ENCODE measurements at regions not wholly inside any gene's neighbourhood (a gene's known extent, or its start where the extent isn't known, plus 50 kb on each side); places are given as distances from the start of the nearest gene placed in this dataset.
A peak's percentile ranks its signal among the peaks of the same experiment; 100 is the strongest.
"Not testable (repeated sequence)": the region's sequence is repeated elsewhere in the genome, so short reads cannot be mapped to it uniquely, and the experiment has no call there.

DNA sequence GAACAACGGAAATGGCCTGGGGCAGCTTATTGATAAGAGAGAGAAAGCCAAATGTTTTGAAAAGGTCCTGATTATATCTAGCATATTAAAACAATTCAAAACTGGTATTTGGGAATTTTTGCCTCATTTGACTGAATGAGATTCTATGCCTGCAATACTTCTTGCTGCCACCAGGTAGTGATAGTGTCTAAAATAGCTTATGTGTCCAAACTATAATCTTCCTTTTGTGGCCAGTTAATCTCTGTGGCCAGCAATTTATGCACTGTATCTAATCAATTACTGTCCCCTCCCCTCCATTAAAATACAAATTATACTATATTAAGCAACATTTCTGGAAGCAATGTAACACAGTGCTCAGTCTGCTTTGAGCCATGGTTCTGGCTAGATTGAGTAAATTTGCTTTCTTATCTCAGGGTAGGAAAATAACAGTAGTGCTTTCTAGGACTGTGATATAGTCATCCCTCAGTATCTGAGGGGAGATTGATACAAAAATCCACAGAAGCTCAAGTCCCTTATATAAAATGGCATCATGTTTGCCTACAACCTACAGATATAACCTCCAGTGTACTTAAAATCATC lies 91.8 kb downstream of the FOXD2 start:
- Histone ChIP-seq H3K4me3 (no peak overlapping the region), H3K27me3 (peaks cover 0 to 25% (median 4%) of the 10 kb centered on the region in 11 experiments; a peak in 8 of 22 replicates), H3K4me2 (no peak overlapping the region), H3K9ac (no peak overlapping the region), H3K27ac (no peak overlapping the region), H3K36me3 (no peaks in the 10 kb centered on the region), H3K9me3 (replicated peaks in 1 of 11) (peaks cover 6 to 11% (median 10%) of the 10 kb centered on the region in 11 experiments; a peak in 19 of 22 replicates), H3K4me1 (peaks cover 16 to 22% (median 18%) of the 10 kb centered on the region in 10 experiments; a peak in 19 of 20 replicates), H4K20me1 (no peaks in the 10 kb centered on the region; a peak in 1 of 22 replicates)
- no peak for TF ChIP-seq Cebpa-rat (IDR thresholded peaks at IDR 0.05)

DNA sequence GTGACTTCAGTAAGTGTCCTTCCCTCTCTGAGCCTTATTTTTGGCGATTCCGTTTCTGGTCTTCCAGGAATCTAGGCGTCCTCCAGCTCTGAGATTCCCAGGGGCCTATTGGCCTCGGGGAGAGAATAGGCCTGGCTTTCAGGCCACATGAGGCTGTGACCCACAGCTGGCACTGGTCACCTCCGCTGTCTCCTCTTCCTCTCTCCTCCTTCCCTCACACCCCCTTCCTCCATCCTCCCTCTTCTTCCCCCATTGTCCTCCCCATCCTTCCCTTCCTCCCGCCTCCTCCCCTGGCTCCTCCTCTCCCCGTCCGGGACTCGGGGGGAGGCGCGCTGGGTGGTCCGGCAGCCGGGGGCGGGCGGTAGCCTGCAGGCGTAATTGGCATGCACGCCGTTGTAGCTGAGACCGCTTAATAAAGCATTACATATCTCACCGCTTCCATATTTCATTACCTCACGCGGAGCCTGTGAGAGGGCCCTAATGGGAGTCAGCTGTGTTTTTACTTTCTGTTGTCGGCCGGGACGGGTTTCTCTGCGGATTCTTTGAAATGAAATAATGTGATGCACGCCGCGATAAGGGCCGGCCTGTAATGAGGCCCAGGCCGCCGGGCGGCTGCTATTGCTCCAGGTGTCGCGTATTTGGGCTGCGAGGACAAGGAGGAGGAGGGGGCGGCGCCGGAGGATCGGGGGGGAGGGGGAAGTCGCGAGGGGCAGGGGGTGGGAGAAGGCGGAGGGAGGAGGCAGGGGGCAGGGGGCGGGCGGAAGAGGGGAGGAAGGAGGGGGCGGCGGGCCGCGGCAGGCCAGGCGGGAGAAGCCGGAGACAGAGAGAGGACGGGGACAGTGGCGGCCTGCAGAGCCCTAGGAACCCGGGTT lies 95.3 kb downstream of the FOXD2 start:
- H3K27ac ChIP-seq: peak overlapping the region in 8 of 11 experiments; percentile 31 to 66 (median 54); a peak in 15 of 22 replicates
- peaks cover 0 to 25% (median 4%) of the 10 kb centered on the region in 11 experiments; a peak in 8 of 22 replicates for H3K27me3 ChIP-seq
- peak overlapping the region; percentile 80 to 92 (median 86) for H3K4me2 ChIP-seq
- H4K20me1 ChIP-seq: no peaks in the 10 kb centered on the region
- H3K4me1 ChIP-seq: peaks cover 16 to 52% (median 44%) of the 10 kb centered on the region in 10 experiments; a peak in 19 of 20 replicates
- H3K9me3 ChIP-seq (replicated peaks in 1 of 11): peaks cover 6 to 11% (median 10%) of the 10 kb centered on the region in 11 experiments; a peak in 19 of 22 replicates
- H3K9ac ChIP-seq: peak overlapping the region; percentile 28 to 69 (median 58); a peak in 20 of 22 replicates
- H3K36me3 ChIP-seq: no peaks in the 10 kb centered on the region
- TF ChIP-seq Cebpa-rat (IDR thresholded peaks at IDR 0.05): no peak
- H3K4me3 ChIP-seq: peak overlapping the region; percentile 42 to 67 (median 56)

DNA sequence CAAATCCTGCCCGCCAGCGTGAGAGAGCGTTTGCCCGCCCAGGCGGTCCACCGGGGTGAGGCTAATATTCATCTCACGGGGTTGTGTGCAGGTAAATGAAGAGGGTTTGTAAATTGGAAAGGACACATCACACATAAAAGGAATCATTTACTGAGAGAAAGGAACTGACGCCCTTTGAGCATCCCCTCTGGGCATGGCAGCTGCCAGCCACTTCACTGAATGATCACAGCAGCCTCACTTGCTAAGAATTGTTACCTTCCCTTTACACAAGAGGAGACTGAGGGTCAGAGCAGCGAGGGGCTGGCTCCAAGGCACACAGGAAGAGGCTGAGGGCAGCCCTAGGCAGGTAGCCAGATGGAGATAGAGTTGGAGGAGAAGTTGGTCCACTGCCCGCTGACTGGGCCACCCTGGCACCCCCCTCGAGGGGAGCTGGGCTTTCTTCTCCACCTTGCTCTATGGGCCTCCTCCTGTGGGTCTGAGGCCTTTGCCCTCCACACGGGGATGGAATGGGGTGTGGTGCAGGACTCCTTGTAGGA lies 96.0 kb downstream of the FOXD2 start:
- Histone ChIP-seq H3K36me3 (no peaks in the 10 kb centered on the region), H4K20me1 (no peaks in the 10 kb centered on the region), H3K9me3 (replicated peaks in 1 of 11) (peaks cover 6 to 10% (median 10%) of the 10 kb centered on the region in 11 experiments; a peak in 19 of 22 replicates), H3K27ac (peak overlapping the region in 8 of 11 experiments; percentile 31 to 66 (median 54); a peak in 14 of 22 replicates), H3K27me3 (peaks cover 0 to 25% (median 4%) of the 10 kb centered on the region in 11 experiments; a peak in 8 of 22 replicates), H3K9ac (peak overlapping the region in 9 of 11 experiments; percentile 33 to 69 (median 58); a peak in 16 of 22 replicates), H3K4me1 (peaks cover 16 to 52% (median 44%) of the 10 kb centered on the region in 10 experiments; a peak in 19 of 20 replicates), H3K4me2 (peak overlapping the region; percentile 64 to 92 (median 80)), H3K4me3 (peak overlapping the region in 8 of 10 experiments; percentile 18 to 64 (median 52); a peak in 13 of 20 replicates)
- no peak for TF ChIP-seq Cebpa-rat (IDR thresholded peaks at IDR 0.05)

DNA sequence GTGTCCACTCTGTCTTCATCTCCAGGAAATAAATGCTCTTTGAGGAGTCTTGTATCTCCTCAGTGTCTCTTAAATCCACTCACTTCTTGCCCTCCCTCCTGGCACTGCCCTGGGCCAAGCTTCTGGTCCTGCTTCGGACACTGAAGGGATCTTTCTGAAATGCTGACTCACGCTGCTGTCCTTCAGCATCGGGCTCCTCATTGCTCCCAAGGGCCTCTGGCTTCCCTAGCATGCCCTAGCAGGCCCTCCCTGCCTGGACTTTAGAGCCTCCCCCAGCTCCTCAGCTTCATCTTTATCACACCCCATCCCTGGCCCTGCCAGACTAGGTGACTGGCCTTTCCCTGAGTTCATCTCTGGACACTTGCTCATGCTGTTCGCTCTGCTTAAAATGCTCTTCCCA lies 96.6 kb downstream of the FOXD2 start:
- Histone ChIP-seq H3K4me1 (peaks cover 16 to 52% (median 44%) of the 10 kb centered on the region in 10 experiments; a peak in 19 of 20 replicates), H3K27ac (peak overlapping the region in 5 of 11 experiments; percentile 52 to 66 (median 60); a peak in 8 of 22 replicates)

DNA sequence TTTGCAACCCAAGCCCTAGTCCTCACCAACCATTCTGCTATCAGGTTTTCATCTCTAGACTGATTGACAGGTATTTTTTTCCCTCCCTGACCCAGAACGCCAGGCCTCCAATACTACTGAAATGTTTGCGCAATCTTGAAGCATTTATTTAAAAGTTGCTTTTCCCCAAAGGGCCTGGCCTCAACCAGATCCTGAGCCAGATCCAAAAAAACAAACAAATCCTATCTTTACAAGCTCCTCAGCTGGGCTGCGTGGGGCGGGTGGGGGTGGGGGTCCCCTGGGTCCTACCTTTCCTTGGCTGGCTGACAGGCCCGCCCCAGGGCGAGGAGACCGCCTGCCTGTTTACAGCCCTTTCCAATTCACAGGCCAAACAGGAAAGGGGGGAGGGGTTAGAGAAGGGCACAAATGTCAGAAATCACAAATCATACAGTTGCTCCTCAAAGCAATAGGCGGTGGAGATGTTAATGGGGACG lies 98.8 kb downstream of the FOXD2 start:
- H3K4me3 ChIP-seq: no peak overlapping the region
- H3K27ac ChIP-seq: no peak overlapping the region
- no peaks in the 10 kb centered on the region for H4K20me1 ChIP-seq
- no peak overlapping the region for H3K9ac ChIP-seq
- H3K4me1 ChIP-seq: peaks cover 16 to 52% (median 44%) of the 10 kb centered on the region in 10 experiments; a peak in 19 of 20 replicates
- H3K4me2 ChIP-seq: peak overlapping the region in 9 of 11 experiments; percentile 3 to 78 (median 64); a peak in 17 of 22 replicates
- H3K36me3 ChIP-seq: no peaks in the 10 kb centered on the region
- H3K27me3 ChIP-seq: peaks cover 0 to 24% (median 4%) of the 10 kb centered on the region in 11 experiments; a peak in 8 of 22 replicates
- TF ChIP-seq Cebpa-rat (IDR thresholded peaks at IDR 0.05): no peak
- H3K9me3 ChIP-seq (replicated peaks in 1 of 11): peaks cover 2 to 7% (median 6%) of the 10 kb centered on the region in 11 experiments; a peak in 19 of 22 replicates

More for the DNA sequence above, 96.6 kb downstream of the FOXD2 start:
- Histone ChIP-seq H3K9me3 (replicated peaks in 1 of 11) (peaks cover 3 to 5% (median 4%) of the 10 kb centered on the region in 11 experiments; a peak in 18 of 22 replicates), H3K27me3 (peaks cover 0 to 25% (median 4%) of the 10 kb centered on the region in 11 experiments; a peak in 8 of 22 replicates), H3K4me3 (no peak overlapping the region), H4K20me1 (no peaks in the 10 kb centered on the region), H3K4me2 (peak overlapping the region; percentile 64 to 92 (median 80)), H3K36me3 (no peaks in the 10 kb centered on the region), H3K9ac (peak overlapping the region in 6 of 11 experiments; percentile 46 to 69 (median 56); a peak in 10 of 22 replicates)
- no peak for TF ChIP-seq Cebpa-rat (IDR thresholded peaks at IDR 0.05)

DNA sequence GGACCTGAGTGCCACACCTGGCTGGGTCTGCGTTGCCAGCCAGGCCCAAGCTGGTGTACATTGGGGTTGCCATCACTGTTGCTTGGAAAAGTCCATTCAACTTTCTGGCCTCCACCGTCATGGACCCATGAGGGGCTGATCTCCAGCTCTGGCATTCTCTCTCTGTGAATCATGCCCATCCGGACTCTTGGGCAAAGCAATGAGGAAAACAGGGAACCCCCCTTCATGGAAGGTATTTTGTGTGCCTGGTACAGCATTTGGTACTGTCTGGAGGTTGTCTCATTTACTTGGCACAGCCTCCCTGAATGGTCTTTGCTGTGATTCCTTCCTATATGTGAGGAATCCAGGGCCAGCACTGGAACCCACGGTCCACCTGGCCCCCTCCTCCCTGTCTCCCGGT lies 99.4 kb downstream of the FOXD2 start:
- H4K20me1 ChIP-seq: no peaks in the 10 kb centered on the region
- no peak overlapping the region for H3K4me3 ChIP-seq
- peaks cover 6 to 13% (median 12%) of the 10 kb centered on the region in 11 experiments; a peak in 20 of 22 replicates for H3K9me3 ChIP-seq (replicated peaks in 1 of 11)
- H3K27me3 ChIP-seq: peaks cover 0 to 18% (median 4%) of the 10 kb centered on the region in 11 experiments; a peak in 8 of 22 replicates
- H3K36me3 ChIP-seq: no peaks in the 10 kb centered on the region
- no peak overlapping the region for H3K27ac ChIP-seq
- no peak for TF ChIP-seq Cebpa-rat (IDR thresholded peaks at IDR 0.05)
- no peak overlapping the region for H3K9ac ChIP-seq
- H3K4me1 ChIP-seq: peaks cover 16 to 52% (median 44%) of the 10 kb centered on the region in 10 experiments; a peak in 19 of 20 replicates
- H3K4me2 ChIP-seq: peak overlapping the region in 9 of 11 experiments; percentile 3 to 78 (median 64); a peak in 17 of 22 replicates

DNA sequence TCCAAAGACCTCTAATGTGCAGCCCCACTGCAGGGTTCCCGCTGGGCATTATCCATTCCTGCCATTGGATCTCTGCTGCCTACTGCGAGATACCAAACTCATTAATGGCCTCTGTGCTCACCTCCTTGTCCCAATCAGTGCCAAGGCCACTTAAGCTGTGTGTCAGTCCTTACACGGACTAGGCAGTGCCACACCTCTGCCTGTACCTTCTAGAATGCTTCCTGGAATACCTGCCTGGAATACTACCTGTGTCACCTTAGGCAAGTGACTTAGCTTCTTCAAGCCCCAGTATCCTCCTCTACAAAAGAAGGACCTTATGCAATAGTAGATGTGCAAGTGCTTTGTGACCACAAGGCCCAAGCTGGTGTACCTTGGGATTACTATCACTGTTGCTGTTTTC lies 100.1 kb downstream of the FOXD2 start:
- Histone ChIP-seq H3K36me3 (no peaks in the 10 kb centered on the region), H4K20me1 (no peaks in the 10 kb centered on the region), H3K27ac (no peak overlapping the region), H3K4me2 (peak overlapping the region in 3 of 11 experiments; percentile 68 to 78 (median 72); a peak in 2 of 22 replicates), H3K9ac (no peak overlapping the region), H3K27me3 (peaks cover 0 to 12% (median 2%) of the 10 kb centered on the region in 11 experiments; a peak in 8 of 22 replicates), H3K4me3 (no peak overlapping the region), H3K4me1 (peaks cover 14 to 48% (median 40%) of the 10 kb centered on the region in 10 experiments; a peak in 19 of 20 replicates), H3K9me3 (replicated peaks in 1 of 11) (peaks cover 6 to 20% (median 17%) of the 10 kb centered on the region in 11 experiments; a peak in 20 of 22 replicates)
- no peak for TF ChIP-seq Cebpa-rat (IDR thresholded peaks at IDR 0.05)

DNA sequence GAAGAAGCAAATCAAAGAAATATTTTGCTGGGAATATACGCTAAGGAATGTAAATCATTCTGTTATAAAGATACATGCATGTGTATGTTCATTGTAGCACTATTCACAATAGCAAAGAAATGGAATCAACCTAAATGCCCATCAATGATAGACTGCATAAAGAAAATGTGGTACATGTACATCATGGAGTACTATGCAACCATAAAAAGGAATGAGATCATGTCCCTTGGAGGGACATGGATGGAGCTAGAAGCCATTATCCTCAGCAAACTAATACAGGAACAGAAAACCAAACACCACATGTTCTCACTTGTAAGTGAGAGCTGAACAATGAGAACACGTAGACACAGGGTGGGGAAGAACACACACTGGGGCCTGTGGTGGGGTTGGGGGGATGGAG lies 100.7 kb downstream of the FOXD2 start:
- not testable (repeated sequence) for H4K20me1 ChIP-seq
- peaks cover 6 to 21% (median 19%) of the 10 kb centered on the region in 11 experiments; a peak in 20 of 22 replicates for H3K9me3 ChIP-seq (replicated peaks in 1 of 11)

DNA sequence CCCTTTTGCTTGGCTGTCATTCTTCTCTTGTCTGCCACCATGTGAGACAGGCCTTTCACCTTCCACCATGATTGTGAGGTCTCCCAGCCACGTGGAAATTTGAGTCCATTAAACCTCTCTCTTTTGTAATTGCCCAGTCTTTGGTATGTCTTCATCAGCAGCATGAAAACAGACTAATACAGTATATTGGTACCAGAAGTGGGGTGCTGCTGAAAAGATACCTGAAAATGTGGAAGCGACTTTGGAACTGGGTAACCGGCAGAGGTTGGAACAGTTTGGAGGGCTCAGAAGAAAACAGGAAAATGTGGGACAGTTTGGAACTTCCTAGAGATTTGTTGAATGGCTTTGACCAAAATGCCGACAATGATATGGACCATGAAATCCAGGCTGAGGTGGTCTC lies 103.9 kb downstream of the FOXD2 start:
- not testable (repeated sequence) for H3K27ac ChIP-seq, H3K9ac ChIP-seq, H3K4me2 ChIP-seq, H3K36me3 ChIP-seq, H3K4me3 ChIP-seq, H4K20me1 ChIP-seq, H3K27me3 ChIP-seq
- peaks cover 0 to 14% (median 10%) of the 10 kb centered on the region in 10 experiments; a peak in 15 of 20 replicates for H3K4me1 ChIP-seq
- H3K9me3 ChIP-seq (replicated peaks in 1 of 11): peaks cover 6 to 21% (median 19%) of the 10 kb centered on the region in 11 experiments; a peak in 20 of 22 replicates

More for the DNA sequence above, 100.7 kb downstream of the FOXD2 start:
- H3K36me3 ChIP-seq, H3K27me3 ChIP-seq, H3K4me3 ChIP-seq, H3K4me2 ChIP-seq, H3K9ac ChIP-seq, H3K27ac ChIP-seq: not testable (repeated sequence)
- H3K4me1 ChIP-seq: peaks cover 11 to 44% (median 38%) of the 10 kb centered on the region in 10 experiments; a peak in 19 of 20 replicates

DNA sequence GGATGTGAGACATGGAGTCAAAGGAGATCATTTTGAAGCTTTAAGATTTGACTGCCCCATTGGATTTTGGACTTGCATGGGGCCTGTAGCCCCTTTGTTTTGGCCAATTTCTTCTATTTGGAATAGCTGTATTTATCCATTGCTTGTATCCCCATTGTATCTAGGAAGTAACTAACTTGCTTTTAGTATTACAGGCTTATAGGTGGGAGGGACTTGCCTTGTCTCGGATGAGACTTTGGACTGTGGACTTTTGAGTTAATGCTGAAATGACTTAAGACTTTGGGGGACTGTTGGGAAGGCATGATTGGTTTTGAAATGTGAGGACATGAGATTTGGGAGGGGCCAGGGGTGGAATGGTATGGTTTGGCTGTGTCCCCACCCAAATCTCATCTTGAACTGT lies 105.2 kb downstream of the FOXD2 start:
- peaks cover 6 to 21% (median 19%) of the 10 kb centered on the region in 11 experiments; a peak in 20 of 22 replicates for H3K9me3 ChIP-seq (replicated peaks in 1 of 11)
- H3K4me3 ChIP-seq, H3K9ac ChIP-seq, H3K27ac ChIP-seq, H3K36me3 ChIP-seq, H3K27me3 ChIP-seq, H3K4me1 ChIP-seq, H4K20me1 ChIP-seq, H3K4me2 ChIP-seq: not testable (repeated sequence)

Measured in BLaER1 treated with 17β-estradiol and CSF1 and Interleukin-3, amounts not matched to agents 10 nM and 100 nM (cell line).